Fibroblast of the aortic adventitia (primary cell): ENCODE measurements at regions not wholly inside any gene's neighbourhood (a gene's known extent, or its start where the extent isn't known, plus 50 kb on each side); places are given as distances from the start of the nearest gene placed in this dataset.

ENCODE experiments used
- DNase-seq: peaks from one replicate; pipeline ENCODE4 v3.0.0-alpha.2; 2010; ENCODE audit warnings: low read depth
- H3K4me3 ChIP-seq: 2 replicates; pipeline ENCODE4 v1.5.1; 2011; ENCODE audit warnings: low read depth, mild to moderate bottlenecking, control low read depth, low read length, moderate library complexity
- TF ChIP-seq, protein P1 (sequence below): IDR thresholded peaks from 2 replicates; pipeline ENCODE4 v1.5.1; 2011; ENCODE audit warnings: mild to moderate bottlenecking, low read length, control low read depth, inconsistent platforms; ENCODE audit not compliant: insufficient read depth

DNA sequence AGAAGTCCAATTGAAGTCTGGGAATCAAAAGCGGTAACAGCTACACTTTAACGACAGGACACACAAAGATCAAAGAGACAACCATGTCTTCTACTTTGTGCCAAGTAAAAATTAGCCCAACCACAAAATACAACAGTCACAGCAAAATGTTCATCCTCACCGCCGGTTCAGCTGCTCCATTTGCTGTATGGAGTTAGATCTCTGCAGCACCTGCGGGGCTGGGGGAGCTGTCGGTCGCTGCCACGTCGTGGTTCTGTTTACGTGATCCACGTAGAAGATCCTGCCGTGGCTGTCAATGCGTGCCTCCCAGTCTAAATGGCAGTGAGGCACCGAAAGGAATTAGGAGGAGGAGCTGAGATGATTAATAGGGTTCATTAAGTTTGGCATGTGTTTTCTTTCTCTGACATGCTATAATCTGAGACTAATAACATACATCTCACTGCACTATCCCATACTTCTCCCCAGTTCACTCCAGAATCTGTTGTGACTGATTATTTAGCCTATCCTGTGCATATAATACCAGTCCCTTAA is 136.5 kb upstream of the STK17B start:
- no peak for DNase-seq
- no peak overlapping the region for H3K4me3 ChIP-seq
- TF ChIP-seq, protein P1, sequence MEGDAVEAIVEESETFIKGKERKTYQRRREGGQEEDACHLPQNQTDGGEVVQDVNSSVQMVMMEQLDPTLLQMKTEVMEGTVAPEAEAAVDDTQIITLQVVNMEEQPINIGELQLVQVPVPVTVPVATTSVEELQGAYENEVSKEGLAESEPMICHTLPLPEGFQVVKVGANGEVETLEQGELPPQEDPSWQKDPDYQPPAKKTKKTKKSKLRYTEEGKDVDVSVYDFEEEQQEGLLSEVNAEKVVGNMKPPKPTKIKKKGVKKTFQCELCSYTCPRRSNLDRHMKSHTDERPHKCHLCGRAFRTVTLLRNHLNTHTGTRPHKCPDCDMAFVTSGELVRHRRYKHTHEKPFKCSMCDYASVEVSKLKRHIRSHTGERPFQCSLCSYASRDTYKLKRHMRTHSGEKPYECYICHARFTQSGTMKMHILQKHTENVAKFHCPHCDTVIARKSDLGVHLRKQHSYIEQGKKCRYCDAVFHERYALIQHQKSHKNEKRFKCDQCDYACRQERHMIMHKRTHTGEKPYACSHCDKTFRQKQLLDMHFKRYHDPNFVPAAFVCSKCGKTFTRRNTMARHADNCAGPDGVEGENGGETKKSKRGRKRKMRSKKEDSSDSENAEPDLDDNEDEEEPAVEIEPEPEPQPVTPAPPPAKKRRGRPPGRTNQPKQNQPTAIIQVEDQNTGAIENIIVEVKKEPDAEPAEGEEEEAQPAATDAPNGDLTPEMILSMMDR = no peak

DNA sequence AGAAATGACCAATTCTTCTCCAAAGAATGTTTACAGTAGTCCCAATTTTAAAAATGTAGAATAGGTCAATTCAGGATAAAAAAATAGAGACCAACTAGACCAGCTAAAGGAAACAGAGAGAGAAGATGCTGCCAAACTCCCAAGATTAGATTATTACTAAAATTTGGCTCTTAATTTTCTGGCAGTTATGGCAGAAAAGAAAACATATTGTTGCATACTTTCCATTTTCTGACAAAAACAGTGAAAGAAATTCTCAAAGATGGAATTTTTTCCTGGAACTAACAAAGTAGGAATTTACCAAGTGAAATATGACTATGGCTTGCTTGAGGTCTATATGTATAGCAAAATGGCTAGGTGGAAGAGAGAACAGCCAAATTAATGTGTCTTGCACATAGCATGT is 138.3 kb upstream of the STK17B start:
- peak; percentile 89 for DNase-seq
- TF ChIP-seq, protein P1 = no peak
- no peak overlapping the region for H3K4me3 ChIP-seq

DNA sequence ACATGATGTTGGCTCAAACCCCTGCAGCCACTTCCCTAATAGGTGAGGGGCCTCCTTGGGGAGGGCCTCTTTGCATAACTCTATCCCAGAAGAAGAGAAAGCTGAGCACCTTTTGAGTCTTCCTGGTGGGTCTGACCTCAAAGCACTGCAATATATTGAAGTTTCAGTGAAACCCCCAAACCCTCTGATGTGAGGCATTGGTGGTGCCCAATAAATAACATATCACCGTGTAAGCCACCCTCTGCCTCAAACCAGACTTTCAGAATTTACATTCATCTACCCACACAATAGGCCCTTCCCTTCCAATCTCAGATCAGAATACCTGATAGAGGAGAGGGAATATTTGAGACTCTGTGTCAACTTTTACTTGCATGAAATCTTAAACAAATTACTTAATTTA is 142.8 kb upstream of the STK17B start:
- no peak for DNase-seq
- H3K4me3 ChIP-seq = no peak overlapping the region
- TF ChIP-seq, protein P1 = no peak

DNA sequence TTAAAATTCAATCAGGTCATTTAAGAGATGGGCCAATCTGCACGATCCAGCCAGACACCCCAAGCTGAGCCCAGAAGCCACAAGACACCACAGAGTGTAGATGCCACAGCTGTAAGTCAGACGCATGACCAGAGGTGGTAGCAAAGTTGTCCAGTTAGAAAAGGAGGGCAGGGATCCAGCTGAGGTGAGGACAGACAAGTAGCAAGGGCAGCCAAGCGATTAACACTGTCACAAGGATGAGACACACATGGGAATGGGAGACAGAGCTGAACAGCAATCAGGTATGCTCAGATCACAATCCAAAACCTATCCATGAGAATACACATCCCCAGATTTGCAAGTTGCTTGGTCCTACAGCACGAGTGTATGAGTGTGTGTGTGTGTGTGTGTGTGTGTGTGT is 143.4 kb upstream of the STK17B start:
- DNase-seq = no peak
- no peak overlapping the region for H3K4me3 ChIP-seq
- TF ChIP-seq, protein P1 = no peak

DNA sequence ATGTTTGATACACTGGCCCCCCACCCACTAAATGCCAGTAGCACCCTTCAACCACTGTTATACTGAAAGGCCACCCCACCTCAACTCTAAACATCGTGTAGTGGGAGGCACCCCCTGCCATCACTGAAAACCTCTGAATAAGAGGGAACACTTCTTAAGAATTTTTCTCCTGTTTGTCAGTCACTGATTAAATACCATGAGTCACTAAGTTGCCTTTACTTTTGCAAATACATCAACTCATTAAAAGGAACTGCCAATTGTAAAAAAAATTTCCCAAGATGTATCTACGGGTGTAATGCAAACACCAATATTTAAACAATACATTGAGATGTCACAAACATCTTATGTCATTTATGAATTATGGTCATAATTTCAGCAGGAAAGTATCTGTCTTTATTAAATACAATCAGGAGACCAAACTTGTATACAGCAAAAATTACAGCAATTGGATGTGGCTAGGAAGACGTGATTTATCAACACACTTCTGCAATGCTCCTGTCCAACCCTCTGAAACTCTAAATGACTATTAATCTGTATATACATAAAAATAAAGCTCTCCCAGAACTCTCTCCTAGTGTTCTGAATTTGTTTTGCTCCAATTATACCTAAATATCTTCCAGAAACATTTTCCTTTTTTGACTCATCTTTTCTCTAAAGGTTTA is 144.1 kb upstream of the STK17B start:
- no peak overlapping the region for H3K4me3 ChIP-seq
- TF ChIP-seq, protein P1 = no peak
- no peak for DNase-seq

DNA sequence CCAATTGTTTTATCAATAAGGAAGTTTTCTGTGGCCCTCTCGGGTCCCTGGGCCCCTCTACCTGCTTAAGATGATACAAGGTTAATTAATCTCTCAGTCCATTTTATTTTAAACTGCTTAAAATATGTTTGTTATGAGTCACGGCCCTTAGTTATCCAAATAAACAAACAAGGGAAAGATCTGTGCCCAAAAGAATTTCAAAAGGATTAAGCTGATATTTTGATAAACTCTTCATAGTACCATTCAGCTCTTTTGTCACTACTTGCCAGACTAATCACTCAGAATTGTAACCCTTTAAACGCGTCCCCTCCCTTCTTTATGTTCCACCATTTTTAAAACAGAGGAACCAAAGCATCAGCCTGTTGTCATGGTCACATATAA is 144.7 kb upstream of the STK17B start:
- H3K4me3 ChIP-seq = no peak overlapping the region
- no peak for DNase-seq
- TF ChIP-seq, protein P1 = no peak
